ENCODE measurements at regions not wholly inside any gene's neighbourhood (a gene's known extent, or its start where the extent isn't known, plus 50 kb on each side); places are given as distances from the start of the nearest gene placed in this dataset.

GRCh38 chr1:58905628-58906221 lies 121.9 kb upstream of the JUN start:
- TF ChIP-seq CTCF (IDR thresholded peaks at IDR 0.05) (no peak), POLR2A (IDR thresholded peaks at IDR 0.05) (no peak)

Measured in uterus (tissue), 2 donors.